ENCODE measurements at regions not wholly inside any gene's neighbourhood (a gene's known extent, or its start where the extent isn't known, plus 50 kb on each side); places are given as distances from the start of the nearest gene placed in this dataset.
A peak's percentile ranks its signal among the peaks of the same experiment; 100 is the strongest.
"Not testable (repeated sequence)": the region's sequence is repeated elsewhere in the genome, so short reads cannot be mapped to it uniquely, and the experiment has no call there.

GRCh38 chr14:21978999-21979314 is 305.3 kb upstream of the OR4E1 start:
- DNase-seq (ENCODE audit: low read depth): no peak

GRCh38 chr14:21978184-21978998 is 304.8 kb upstream of the OR4E1 start:
- DNase-seq (ENCODE audit: low read depth): no peak

GRCh38 chr14:21974741-21975140 is 301.1 kb upstream of the OR4E1 start:
- DNase-seq (ENCODE audit: low read depth): no peak

GRCh38 chr14:21965042-21965441 is 291.4 kb upstream of the OR4E1 start:
- no peak for DNase-seq (ENCODE audit: low read depth)

- DNase-seq (ENCODE audit: low read depth): no peak
These were observed 290.6 kb upstream of the OR4E1 start for GRCh38 chr14:21964180-21964579.

GRCh38 chr14:21960636-21961035 is 287.0 kb upstream of the OR4E1 start:
- no peak for DNase-seq (ENCODE audit: low read depth)

- DNase-seq (ENCODE audit: low read depth): no peak
These were observed 268.3 kb upstream of the OR4E1 start for GRCh38 chr14:21941885-21942284.

GRCh38 chr14:21940887-21941856 is 267.6 kb upstream of the OR4E1 start:
- DNase-seq (ENCODE audit: low read depth): no peak

GRCh38 chr14:21939836-21940235 is 266.2 kb upstream of the OR4E1 start:
- DNase-seq (ENCODE audit: low read depth): no peak

GRCh38 chr14:21937996-21938395 is 264.4 kb upstream of the OR4E1 start:
- no peak for DNase-seq (ENCODE audit: low read depth)

- no peak for DNase-seq (ENCODE audit: low read depth)
These were observed 260.1 kb upstream of the OR4E1 start for GRCh38 chr14:21933681-21934080.

- no peak for DNase-seq (ENCODE audit: low read depth)
These were observed 250.9 kb upstream of the OR4E1 start for GRCh38 chr14:21924479-21924878.

- DNase-seq (ENCODE audit: low read depth): no peak
These were observed 250.2 kb upstream of the OR4E1 start for GRCh38 chr14:21923820-21924219.

- no peak for DNase-seq (ENCODE audit: low read depth)
These were observed 247.8 kb upstream of the OR4E1 start for GRCh38 chr14:21921453-21921852.

- peak; percentile 16 for DNase-seq (ENCODE audit: low read depth)
These were observed 244.2 kb upstream of the OR4E1 start for GRCh38 chr14:21917699-21918436.

- DNase-seq (ENCODE audit: low read depth): no peak
These were observed 242.2 kb upstream of the OR4E1 start for GRCh38 chr14:21915826-21916225.

GRCh38 chr14:21913759-21914158 is 240.1 kb upstream of the OR4E1 start:
- peak; percentile 8 for DNase-seq (ENCODE audit: low read depth)

- no peak for DNase-seq (ENCODE audit: low read depth)
These were observed 238.7 kb upstream of the OR4E1 start for GRCh38 chr14:21912367-21912766.

- no peak for DNase-seq (ENCODE audit: low read depth)
These were observed 238.3 kb upstream of the OR4E1 start for GRCh38 chr14:21911877-21912276.

GRCh38 chr14:21910260-21910659 is 236.6 kb upstream of the OR4E1 start:
- no peak for DNase-seq (ENCODE audit: low read depth)

- DNase-seq (ENCODE audit: low read depth): no peak
These were observed 229.1 kb upstream of the OR4E1 start for GRCh38 chr14:21902561-21903181.

- not testable (repeated sequence) for DNase-seq (ENCODE audit: low read depth)
These were observed 221.2 kb upstream of the OR4E1 start for GRCh38 chr14:21894898-21895194.
